ENCODE measurements at regions not wholly inside any gene's neighbourhood (a gene's known extent, or its start where the extent isn't known, plus 50 kb on each side); places are given as distances from the start of the nearest gene placed in this dataset.

DNA sequence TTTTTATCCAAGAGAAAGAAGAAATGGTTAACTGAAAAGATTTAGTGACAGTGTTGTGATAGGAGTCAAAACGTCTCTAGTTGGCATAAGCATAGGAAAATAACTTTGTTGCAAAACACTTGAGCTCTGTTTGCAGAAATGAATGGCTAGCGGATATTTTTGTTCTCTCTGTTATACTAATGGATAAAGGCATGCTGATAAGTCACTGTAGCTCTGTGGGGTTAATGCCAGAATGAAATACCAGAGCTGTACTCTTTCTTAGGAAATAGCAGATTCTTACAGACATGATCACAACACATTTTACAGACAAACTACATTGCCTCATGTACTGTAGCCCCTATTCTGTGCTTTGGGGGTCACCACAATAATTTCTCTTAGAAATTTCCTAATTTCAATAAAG, 202.8 kb downstream of the DMRTA1 start:
- Histone ChIP-seq H3K4me1 (ENCODE audit: insufficient read depth, low read length, poor library complexity, severe bottlenecking) (peaks cover 6% of the 10 kb centered on the region), H3K4me2 (ENCODE audit: low read length) (no peak overlapping the region), H3K9me2 (ENCODE audit: insufficient read depth, low read length) (no peaks in the 10 kb centered on the region), H3K79me2 (ENCODE audit: insufficient read depth, low read depth, low read length) (no peaks in the 10 kb centered on the region), H3K9me3 (ENCODE audit: low read length) (no peaks in the 10 kb centered on the region), H2AFZ (ENCODE audit: low read length) (peak overlapping the region; percentile 45; the same call in 1 of the 2 replicates), H4K20me1 (ENCODE audit: insufficient read depth, low read length) (no peaks in the 10 kb centered on the region), H3K27ac (ENCODE audit: low read depth, low read length, poor library complexity, severe bottlenecking) (no peak overlapping the region), H3K36me3 (ENCODE audit: insufficient read depth, low read length) (no peaks in the 10 kb centered on the region), H3K4me3 (ENCODE audit: low read depth, low read length, poor library complexity, severe bottlenecking) (no peak overlapping the region)
- POLR2A ChIA-PET, result interaction anchor here (0.6 to 1.2 kb wide), 6 partner anchors 13 to 1940 kb away, joined by 3 to 5 read pairs (median 4); no protein-coding TSS in a partner anchor
- CTCF ChIA-PET (ENCODE audit: unreplicated experiment), result no interaction called here
- intact Hi-C loops (cut with micrococcal nuclease; ENCODE audit: unreplicated experiment), result no loop called here
- BruUV-seq (replicated peaks), result no TSS peak
- no peak for DNase-seq (ENCODE audit: low spot score)
- TF ChIP-seq, protein P1, sequence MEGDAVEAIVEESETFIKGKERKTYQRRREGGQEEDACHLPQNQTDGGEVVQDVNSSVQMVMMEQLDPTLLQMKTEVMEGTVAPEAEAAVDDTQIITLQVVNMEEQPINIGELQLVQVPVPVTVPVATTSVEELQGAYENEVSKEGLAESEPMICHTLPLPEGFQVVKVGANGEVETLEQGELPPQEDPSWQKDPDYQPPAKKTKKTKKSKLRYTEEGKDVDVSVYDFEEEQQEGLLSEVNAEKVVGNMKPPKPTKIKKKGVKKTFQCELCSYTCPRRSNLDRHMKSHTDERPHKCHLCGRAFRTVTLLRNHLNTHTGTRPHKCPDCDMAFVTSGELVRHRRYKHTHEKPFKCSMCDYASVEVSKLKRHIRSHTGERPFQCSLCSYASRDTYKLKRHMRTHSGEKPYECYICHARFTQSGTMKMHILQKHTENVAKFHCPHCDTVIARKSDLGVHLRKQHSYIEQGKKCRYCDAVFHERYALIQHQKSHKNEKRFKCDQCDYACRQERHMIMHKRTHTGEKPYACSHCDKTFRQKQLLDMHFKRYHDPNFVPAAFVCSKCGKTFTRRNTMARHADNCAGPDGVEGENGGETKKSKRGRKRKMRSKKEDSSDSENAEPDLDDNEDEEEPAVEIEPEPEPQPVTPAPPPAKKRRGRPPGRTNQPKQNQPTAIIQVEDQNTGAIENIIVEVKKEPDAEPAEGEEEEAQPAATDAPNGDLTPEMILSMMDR (conservative IDR thresholded peaks at IDR 0.05; ENCODE audit: low read length), result no peak
- TF ChIP-seq EZH2phosphoT487 (IDR thresholded peaks at IDR 0.05; ENCODE audit: borderline replicate concordance, low read depth, low read length), result no peak

- no peak overlapping the region for H3K27ac ChIP-seq (ENCODE audit: low read depth, low read length, poor library complexity, severe bottlenecking)
- no peak overlapping the region; the same call in 1 of the 2 replicates for H2AFZ ChIP-seq (ENCODE audit: low read length)
- H3K4me2 ChIP-seq (ENCODE audit: low read length), result no peak overlapping the region
- no peaks in the 10 kb centered on the region for H3K9me3 ChIP-seq (ENCODE audit: low read length)
- no peaks in the 10 kb centered on the region for H3K9me2 ChIP-seq (ENCODE audit: insufficient read depth, low read length)
- TF ChIP-seq, protein P1 (conservative IDR thresholded peaks at IDR 0.05; ENCODE audit: low read length), result no peak
- no peak for TF ChIP-seq EZH2phosphoT487 (IDR thresholded peaks at IDR 0.05; ENCODE audit: borderline replicate concordance, low read depth, low read length)
- H4K20me1 ChIP-seq (ENCODE audit: insufficient read depth, low read length), result no peaks in the 10 kb centered on the region
- ChIA-PET POLR2A (interaction anchor here (0.6 to 1.2 kb wide), 10 partner anchors 9 to 1940 kb away, joined by 3 to 5 read pairs (median 4); no protein-coding TSS in a partner anchor), CTCF (ENCODE audit: unreplicated experiment) (no interaction called here)
- peaks cover 7% of the 10 kb centered on the region for H3K4me1 ChIP-seq (ENCODE audit: insufficient read depth, low read length, poor library complexity, severe bottlenecking)
- no peak overlapping the region for H3K4me3 ChIP-seq (ENCODE audit: low read depth, low read length, poor library complexity, severe bottlenecking)
- H3K36me3 ChIP-seq (ENCODE audit: insufficient read depth, low read length), result no peaks in the 10 kb centered on the region
- intact Hi-C loops (cut with micrococcal nuclease; ENCODE audit: unreplicated experiment), result loop anchor here (10.0 kb wide), 1 partner anchor 175 kb away; no protein-coding TSS in a partner anchor
- no TSS peak for BruUV-seq (replicated peaks)
- DNase-seq (ENCODE audit: low spot score), result no peak
- H3K79me2 ChIP-seq (ENCODE audit: insufficient read depth, low read depth, low read length), result no peaks in the 10 kb centered on the region
Measured at GRCh38 chr9:22650145-22650544, 203.5 kb downstream of the DMRTA1 start.

- no peak overlapping the region for H2AFZ ChIP-seq (ENCODE audit: low read length)
- intact Hi-C loops (cut with micrococcal nuclease; ENCODE audit: unreplicated experiment), result loop anchor here (10.0 kb wide), 1 partner anchor 176 kb away; no protein-coding TSS in a partner anchor
- CTCF ChIA-PET (ENCODE audit: unreplicated experiment), result no interaction called here
Measured at GRCh38 chr9:22650946-22651345, 204.3 kb downstream of the DMRTA1 start.

More at GRCh38 chr9:22650946-22651345, 204.3 kb downstream of the DMRTA1 start:
- H4K20me1 ChIP-seq (ENCODE audit: insufficient read depth, low read length), result no peaks in the 10 kb centered on the region
- no peaks in the 10 kb centered on the region for H3K9me2 ChIP-seq (ENCODE audit: insufficient read depth, low read length)
- POLR2A ChIA-PET, result interaction anchor here (0.7 to 1.2 kb wide), 5 partner anchors 10 to 284 kb away, joined by 3 to 5 read pairs (median 4); no protein-coding TSS in a partner anchor
- H3K4me2 ChIP-seq (ENCODE audit: low read length), result no peak overlapping the region
- no peak overlapping the region for H3K27ac ChIP-seq (ENCODE audit: low read depth, low read length, poor library complexity, severe bottlenecking)
- H3K9me3 ChIP-seq (ENCODE audit: low read length), result no peaks in the 10 kb centered on the region
- H3K4me3 ChIP-seq (ENCODE audit: low read depth, low read length, poor library complexity, severe bottlenecking), result no peak overlapping the region
- no peaks in the 10 kb centered on the region for H3K36me3 ChIP-seq (ENCODE audit: insufficient read depth, low read length)
- TF ChIP-seq, protein P1 (conservative IDR thresholded peaks at IDR 0.05; ENCODE audit: low read length), result no peak
- TF ChIP-seq EZH2phosphoT487 (IDR thresholded peaks at IDR 0.05; ENCODE audit: borderline replicate concordance, low read depth, low read length), result no peak
- DNase-seq (ENCODE audit: low spot score), result no peak
- H3K4me1 ChIP-seq (ENCODE audit: insufficient read depth, low read length, poor library complexity, severe bottlenecking), result peaks cover 7% of the 10 kb centered on the region
- BruUV-seq (replicated peaks), result no TSS peak
- H3K79me2 ChIP-seq (ENCODE audit: insufficient read depth, low read depth, low read length), result no peaks in the 10 kb centered on the region

Data from OCI-LY7 (cell line).